ENCODE measurements at regions not wholly inside any gene's neighbourhood (a gene's known extent, or its start where the extent isn't known, plus 50 kb on each side); places are given as distances from the start of the nearest gene placed in this dataset.
A peak's percentile ranks its signal among the peaks of the same experiment; 100 is the strongest.

- Histone ChIP-seq H3K36me3 (ENCODE audit: insufficient read depth, low read length) (no peaks in the 10 kb centered on the region), H3K4me1 (ENCODE audit: control insufficient read depth, insufficient read depth, low read length) (peaks cover 40% of the 10 kb centered on the region), H3K4me3 (ENCODE audit: low read length) (no peak overlapping the region), H3K4me2 (ENCODE audit: low read length) (no peak overlapping the region), H3K27me3 (ENCODE audit: control insufficient read depth, insufficient read depth, low read length) (no peaks in the 10 kb centered on the region), H3K9me3 (replicated peaks; ENCODE audit: low read length) (no peaks in the 10 kb centered on the region), H3K9ac (ENCODE audit: low read depth, low read length) (no peak overlapping the region)
Measured at GRCh38 chr18:54772056-54772455, 56.2 kb upstream of the RAB27B start.

GRCh38 chr18:54774423-54774822 is 53.9 kb upstream of the RAB27B start:
- no peaks in the 10 kb centered on the region for H3K27me3 ChIP-seq (ENCODE audit: control insufficient read depth, insufficient read depth, low read length)
- H3K36me3 ChIP-seq (ENCODE audit: insufficient read depth, low read length): no peaks in the 10 kb centered on the region
- H3K4me2 ChIP-seq (ENCODE audit: low read length): peak overlapping the region; percentile 16
- H3K4me3 ChIP-seq (ENCODE audit: low read length): no peak overlapping the region
- H3K4me1 ChIP-seq (ENCODE audit: control insufficient read depth, insufficient read depth, low read length): peaks cover 47% of the 10 kb centered on the region
- peak overlapping the region; percentile 77 for H3K9ac ChIP-seq (ENCODE audit: low read depth, low read length)
- no peaks in the 10 kb centered on the region for H3K9me3 ChIP-seq (replicated peaks; ENCODE audit: low read length)

DNA sequence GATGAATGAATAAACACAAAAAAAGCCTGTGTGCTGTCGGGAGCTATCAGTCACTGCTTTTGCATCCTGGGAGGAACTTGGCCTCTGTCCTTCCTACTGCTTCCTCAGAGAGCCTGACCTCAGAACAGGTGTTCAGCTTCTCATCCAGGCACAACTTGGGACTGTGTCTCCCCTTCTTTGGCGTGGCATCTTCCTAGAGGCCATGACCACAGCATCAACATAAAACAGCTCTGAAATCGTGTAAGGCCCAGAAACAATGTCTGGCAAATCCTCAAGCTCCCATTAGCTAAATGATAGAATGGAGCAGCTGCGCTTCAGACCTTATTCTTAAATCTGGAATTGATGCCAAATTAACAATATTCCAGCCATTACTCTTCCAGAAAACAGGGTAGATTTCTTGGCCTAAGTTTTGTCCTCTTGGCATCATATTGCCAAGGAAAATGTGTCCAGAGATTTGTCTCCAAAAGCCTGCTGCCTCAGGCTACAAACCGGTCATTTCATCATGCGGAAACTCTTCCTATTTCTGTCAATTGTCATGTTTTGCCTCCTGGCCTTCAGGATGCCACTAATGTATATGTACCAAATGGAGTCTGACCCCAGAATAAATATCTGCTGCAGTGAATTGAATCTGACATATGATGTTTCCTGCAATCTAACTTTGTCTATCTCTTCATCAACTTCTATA is 53.2 kb upstream of the RAB27B start:
- peaks cover 47% of the 10 kb centered on the region for H3K4me1 ChIP-seq (ENCODE audit: control insufficient read depth, insufficient read depth, low read length)
- peak overlapping the region; percentile 44 for H3K4me2 ChIP-seq (ENCODE audit: low read length)
- H3K36me3 ChIP-seq (ENCODE audit: insufficient read depth, low read length): no peaks in the 10 kb centered on the region
- no peaks in the 10 kb centered on the region for H3K9me3 ChIP-seq (replicated peaks; ENCODE audit: low read length)
- H3K4me3 ChIP-seq (ENCODE audit: low read length): peak overlapping the region; percentile 3
- H3K9ac ChIP-seq (ENCODE audit: low read depth, low read length): peak overlapping the region; percentile 77
- H3K27me3 ChIP-seq (ENCODE audit: control insufficient read depth, insufficient read depth, low read length): no peaks in the 10 kb centered on the region

DNA sequence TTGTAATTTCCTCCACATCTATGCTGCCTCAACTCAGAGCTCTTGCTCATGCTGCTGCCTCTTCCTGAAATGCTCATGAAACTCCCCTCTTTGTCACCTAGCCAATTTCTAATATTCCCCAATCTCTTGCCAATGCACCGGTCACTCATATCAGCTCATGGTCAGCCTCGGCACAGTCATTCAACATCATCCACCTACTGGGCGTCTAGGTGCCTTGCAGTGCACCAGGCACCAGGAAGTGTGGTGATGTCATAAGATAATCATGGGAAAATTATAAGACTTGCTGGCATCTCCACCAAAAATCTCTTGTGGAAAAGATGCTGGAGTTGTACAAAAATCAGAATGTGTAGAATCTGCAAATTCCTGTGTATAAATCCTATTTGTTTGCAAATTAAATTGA is 52.6 kb upstream of the RAB27B start:
- no peaks in the 10 kb centered on the region for H3K9me3 ChIP-seq (replicated peaks; ENCODE audit: low read length)
- H3K4me1 ChIP-seq (ENCODE audit: control insufficient read depth, insufficient read depth, low read length): peaks cover 47% of the 10 kb centered on the region
- H3K9ac ChIP-seq (ENCODE audit: low read depth, low read length): peak overlapping the region; percentile 77
- H3K4me2 ChIP-seq (ENCODE audit: low read length): peak overlapping the region; percentile 44
- no peaks in the 10 kb centered on the region for H3K27me3 ChIP-seq (ENCODE audit: control insufficient read depth, insufficient read depth, low read length)
- no peaks in the 10 kb centered on the region for H3K36me3 ChIP-seq (ENCODE audit: insufficient read depth, low read length)
- no peak overlapping the region for H3K4me3 ChIP-seq (ENCODE audit: low read length)

DNA sequence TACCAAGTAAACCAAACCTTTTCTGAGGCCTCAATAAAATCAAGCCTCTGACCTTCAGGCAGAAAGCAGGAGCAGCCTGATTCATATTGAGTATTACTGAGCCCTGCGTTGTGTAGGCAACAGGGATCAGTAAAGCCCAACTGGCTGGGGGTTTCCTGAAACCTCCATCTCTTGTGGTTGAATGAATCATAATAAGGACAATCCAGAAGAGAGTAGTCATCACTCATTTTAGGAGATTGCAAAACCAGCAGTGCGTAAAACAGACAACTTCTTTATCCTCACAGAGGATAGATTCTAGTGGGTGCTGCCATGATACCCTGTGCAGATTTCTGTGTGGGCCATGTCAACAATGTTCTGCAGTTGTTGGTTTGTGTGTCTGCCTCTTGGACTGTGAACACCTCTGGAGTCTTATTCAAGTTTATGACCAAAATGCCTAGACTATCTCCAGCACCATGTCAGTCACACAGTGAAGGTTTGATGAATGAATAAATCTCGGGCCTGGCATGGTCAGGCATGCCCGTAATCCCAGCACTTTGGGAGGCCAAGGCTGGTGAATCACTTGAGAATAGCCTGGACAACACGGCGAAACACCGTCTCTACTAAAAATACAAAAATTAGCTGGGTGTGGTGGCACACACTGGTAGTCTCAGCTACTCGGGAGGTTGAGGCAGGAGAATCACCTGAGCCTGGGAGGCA is 51.8 kb upstream of the RAB27B start:
- Histone ChIP-seq H3K4me2 (ENCODE audit: low read length) (peak overlapping the region; percentile 50), H3K4me3 (ENCODE audit: low read length) (no peak overlapping the region), H3K4me1 (ENCODE audit: control insufficient read depth, insufficient read depth, low read length) (peaks cover 46% of the 10 kb centered on the region), H3K9ac (ENCODE audit: low read depth, low read length) (peak overlapping the region; percentile 77), H3K36me3 (ENCODE audit: insufficient read depth, low read length) (no peaks in the 10 kb centered on the region), H3K27me3 (ENCODE audit: control insufficient read depth, insufficient read depth, low read length) (no peaks in the 10 kb centered on the region), H3K9me3 (replicated peaks; ENCODE audit: low read length) (no peaks in the 10 kb centered on the region)

GRCh38 chr18:54777118-54777791 is 51.0 kb upstream of the RAB27B start:
- H3K27me3 ChIP-seq (ENCODE audit: control insufficient read depth, insufficient read depth, low read length): no peaks in the 10 kb centered on the region
- no peak overlapping the region for H3K4me2 ChIP-seq (ENCODE audit: low read length)
- H3K9ac ChIP-seq (ENCODE audit: low read depth, low read length): peak overlapping the region; percentile 25
- no peak overlapping the region for H3K4me3 ChIP-seq (ENCODE audit: low read length)
- H3K36me3 ChIP-seq (ENCODE audit: insufficient read depth, low read length): no peaks in the 10 kb centered on the region
- H3K9me3 ChIP-seq (replicated peaks; ENCODE audit: low read length): no peaks in the 10 kb centered on the region
- H3K4me1 ChIP-seq (ENCODE audit: control insufficient read depth, insufficient read depth, low read length): peaks cover 38% of the 10 kb centered on the region

GRCh38 chr18:54777989-54778388 is 50.3 kb upstream of the RAB27B start:
- Histone ChIP-seq H3K9me3 (replicated peaks; ENCODE audit: low read length) (no peaks in the 10 kb centered on the region), H3K27me3 (ENCODE audit: control insufficient read depth, insufficient read depth, low read length) (no peaks in the 10 kb centered on the region), H3K4me3 (ENCODE audit: low read length) (no peak overlapping the region), H3K4me1 (ENCODE audit: control insufficient read depth, insufficient read depth, low read length) (peaks cover 36% of the 10 kb centered on the region), H3K4me2 (ENCODE audit: low read length) (no peak overlapping the region), H3K9ac (ENCODE audit: low read depth, low read length) (no peak overlapping the region), H3K36me3 (ENCODE audit: insufficient read depth, low read length) (no peaks in the 10 kb centered on the region)

Data from skeletal muscle satellite cell (primary cell).